NOMO-1 treated with dmso at 0.1 percent for 144 hours (cell line): ENCODE measurements at regions not wholly inside any gene's neighbourhood (a gene's known extent, or its start where the extent isn't known, plus 50 kb on each side); places are given as distances from the start of the nearest gene placed in this dataset.
A peak's percentile ranks its signal among the peaks of the same experiment; 100 is the strongest.

Experiments
- DNase-seq: peaks from one replicate; lab custom pipeline; 2025; ENCODE audit not compliant: unreplicated experiment; lab: John Stamatoyannopoulos, UW

DNA sequence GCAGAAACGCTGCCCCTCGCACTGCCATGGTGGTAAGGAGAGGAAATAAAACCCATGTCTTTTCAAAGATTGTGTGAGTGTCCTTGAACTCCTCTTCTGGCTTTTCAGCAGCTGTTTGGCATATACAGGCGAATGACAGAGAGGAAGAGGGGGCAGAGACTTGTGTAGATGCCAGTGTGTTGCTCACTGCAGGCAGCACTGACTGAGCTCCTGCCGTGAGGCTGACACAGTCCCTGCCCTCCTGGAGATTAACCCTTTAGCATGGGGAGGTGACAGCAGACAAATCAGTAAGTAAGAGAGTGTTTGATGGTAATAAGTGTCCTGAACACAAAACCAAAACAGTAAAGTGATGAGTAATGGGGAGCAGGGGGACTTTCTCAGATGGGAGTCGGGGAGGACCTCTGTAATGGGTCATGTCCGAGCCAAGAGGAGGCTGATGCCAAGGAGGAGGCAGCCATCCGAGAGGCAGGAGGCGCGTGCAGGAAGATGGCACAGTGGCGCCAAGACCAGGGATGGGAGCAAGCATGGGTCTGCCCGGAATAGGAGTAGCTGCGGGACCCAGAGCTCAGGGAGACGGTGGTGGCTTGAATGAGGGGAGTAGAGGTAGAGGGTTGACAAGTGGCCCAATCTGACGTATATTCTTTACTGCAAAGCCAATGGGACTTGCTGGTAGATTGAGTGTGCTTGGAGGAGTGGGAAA is 182.2 kb downstream of the FOXO1 start:
- DNase-seq, result no peak

DNA sequence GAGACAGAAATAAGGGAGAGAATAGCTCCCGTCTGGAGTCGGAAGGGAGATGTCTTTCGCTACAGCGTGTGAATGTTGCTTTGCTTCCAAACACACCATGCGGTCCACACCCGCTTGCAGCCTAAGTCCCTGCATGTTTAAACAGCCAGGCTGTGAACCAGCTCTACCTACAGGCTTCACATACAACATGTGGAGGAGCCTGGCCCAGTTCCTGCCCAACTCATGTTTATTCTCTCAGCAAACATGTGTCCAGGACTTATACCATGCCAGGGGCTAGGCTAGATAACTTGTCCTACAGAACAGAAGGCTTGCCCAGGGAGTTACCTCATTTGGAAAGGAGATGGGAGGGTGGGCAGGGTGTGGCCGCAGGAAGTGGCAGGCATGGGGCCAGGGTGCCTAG is 181.5 kb downstream of the FOXO1 start:
- no peak for DNase-seq

DNA sequence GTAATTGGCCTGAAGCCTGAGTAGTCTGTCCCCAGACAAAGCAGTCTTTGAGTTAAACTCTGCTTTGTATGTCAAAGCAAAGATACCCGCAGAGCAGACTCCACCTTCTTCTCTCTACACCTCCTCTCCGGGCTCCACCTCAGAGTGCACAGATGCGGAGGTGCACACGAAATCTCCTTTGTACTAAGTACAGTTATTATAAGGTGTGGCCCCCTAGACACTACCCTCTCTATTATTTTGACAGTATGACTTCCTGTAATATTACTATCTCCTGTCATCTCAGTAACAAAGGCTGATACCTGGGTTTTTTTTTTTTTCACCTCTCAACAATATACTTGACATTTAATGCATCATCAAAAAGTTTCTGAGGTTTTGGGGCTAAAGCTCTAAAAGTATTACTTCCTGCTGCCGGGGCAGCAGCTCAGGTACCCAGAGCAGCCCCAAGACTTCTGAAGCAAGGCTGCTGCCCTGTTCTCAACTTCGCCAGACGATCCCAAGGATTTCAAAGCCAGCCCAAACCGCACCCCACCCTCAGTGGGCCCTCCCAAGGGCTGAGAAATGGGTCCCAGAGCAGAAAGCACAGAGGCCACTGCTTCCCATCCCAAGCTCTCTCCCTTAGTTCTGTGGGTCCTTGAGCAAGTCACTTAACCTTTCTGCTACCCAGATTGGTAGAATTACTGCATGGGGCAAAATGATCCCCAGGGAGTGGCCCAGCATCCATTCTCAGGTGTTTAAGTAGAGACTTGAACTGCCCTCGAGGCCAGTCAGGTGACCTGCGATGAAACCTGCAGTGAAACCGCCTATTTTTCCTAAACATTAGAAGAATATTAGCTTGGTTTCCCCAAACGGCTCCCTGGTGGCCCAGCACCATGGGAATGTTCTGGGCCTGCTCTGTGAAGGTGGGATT is 180.6 kb downstream of the FOXO1 start:
- no peak for DNase-seq

DNA sequence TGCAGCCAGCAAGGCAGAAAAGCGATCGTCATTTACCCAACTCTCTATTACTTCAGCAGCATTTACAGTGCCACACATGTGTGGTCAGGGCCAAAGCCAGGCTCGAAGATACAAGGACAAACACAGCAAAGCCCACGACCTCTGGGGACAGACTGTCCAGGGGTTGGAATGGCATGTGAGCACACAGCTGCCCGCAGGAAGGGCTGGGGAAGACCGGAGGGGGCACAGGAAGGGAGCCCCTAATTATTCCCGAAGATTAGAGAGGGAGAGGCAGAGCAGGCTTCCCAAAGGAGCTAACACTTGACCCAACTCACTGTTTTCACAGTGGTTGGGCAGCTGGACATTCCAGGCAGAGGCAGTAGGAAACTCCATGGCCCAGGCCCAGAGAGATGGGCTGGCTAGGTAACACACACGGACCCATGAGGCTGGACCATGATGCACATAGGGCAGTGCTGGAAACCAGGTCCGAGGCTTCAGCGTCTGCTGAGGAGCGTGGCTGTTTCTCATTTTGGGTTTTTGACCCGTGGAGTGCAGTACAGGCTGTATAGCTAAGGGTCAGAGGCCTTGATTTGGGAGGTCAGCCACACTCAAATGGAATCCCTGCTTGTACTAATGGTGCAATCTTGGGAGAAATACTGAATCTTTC is 179.8 kb downstream of the FOXO1 start:
- DNase-seq, result no peak

DNA sequence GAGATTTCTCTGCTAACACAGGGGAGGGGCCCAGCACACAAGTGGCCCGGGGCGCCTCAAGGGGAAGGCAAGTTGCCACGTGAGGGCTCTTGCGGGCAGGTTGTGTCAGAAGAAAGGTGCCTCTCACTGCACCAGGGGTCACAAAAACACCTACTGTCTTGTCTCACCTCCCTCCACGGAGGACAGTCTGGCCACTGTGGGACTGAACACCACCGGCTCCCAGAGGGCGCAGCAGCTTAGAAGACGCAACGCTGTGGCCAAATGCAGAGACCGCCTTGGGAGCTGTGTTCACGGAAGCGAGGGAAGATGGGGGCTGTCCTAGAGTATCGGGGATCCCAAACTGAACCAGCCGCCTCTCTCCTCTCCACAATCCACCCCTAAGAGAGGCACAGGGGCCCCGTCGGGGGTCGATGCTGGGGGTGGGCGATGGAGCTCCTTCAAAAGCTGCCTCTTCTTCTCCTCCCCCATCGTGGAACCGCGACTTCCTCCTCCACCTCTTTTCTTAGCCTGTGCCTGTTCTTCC is 177.5 kb downstream of the FOXO1 start:
- DNase-seq, result no peak

DNA sequence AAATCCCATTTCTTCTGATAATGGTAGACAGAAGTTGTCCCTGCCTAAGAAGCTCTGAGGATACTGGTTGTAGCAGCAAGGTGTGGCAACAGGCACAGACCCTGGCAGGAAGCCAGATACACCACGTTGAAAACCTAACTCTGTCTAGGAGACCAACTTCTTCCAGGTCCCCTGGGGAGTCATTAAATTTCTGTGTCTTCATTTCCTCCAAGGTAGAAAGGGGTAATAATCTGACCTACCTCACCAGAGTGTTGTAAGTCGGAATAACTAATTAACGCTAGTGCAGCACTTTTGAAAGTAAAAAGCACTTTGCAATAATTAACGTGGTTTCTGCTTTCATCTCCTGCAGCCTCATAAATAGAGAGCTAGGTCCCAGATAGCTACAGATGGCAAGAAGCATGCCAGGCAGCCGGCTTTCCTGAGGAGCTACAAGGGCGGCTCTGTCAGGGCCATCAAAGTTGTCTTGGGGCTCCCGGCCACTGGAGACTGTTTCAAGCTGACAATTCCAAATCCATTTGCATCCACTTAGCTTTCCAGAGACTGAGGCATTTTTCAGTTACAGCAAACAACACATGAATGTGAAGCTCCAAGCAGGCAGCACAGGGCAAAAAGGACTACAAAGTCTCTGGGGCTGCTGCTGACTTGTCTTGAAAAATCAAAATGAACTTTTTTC is 176.2 kb downstream of the FOXO1 start:
- peak; percentile 5 for DNase-seq

DNA sequence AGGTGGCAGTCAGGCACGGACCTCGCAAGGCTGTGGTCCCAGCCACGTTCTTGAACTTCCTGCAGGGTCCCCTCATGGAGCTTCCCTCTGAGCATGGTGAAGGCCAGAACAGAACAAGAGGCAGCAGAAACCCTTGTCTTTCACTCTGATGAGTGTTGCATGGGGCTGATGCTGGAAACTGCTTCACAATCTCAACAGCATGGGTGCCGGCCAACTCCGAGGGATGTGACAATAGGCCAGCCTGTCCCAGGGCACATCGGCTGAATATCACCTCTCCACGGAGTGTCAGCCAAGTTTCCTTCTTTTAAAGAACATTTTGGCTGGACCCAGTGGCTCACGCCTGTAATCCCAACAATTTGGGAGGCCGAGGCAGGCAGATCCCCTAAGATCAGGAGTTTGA is 173.9 kb downstream of the FOXO1 start:
- DNase-seq, result no peak

DNA sequence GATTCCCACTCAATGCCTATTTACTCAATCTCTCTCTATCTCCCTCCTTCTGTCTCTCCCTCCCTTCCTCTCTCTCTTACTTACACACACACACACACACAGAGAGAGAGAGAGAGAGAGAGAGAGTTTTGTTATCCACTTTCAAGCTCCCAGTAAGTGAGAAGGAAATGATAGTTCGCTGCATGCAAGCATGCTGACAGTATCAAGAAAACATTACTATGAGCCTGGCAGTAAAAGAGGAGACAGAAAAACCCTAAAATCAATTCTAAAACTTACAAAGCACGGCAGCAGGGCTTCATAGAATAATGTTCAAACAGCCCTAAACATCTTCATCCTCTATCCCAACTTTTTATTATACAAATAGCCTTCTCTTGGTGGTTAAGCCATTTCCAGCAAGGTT is 171.9 kb downstream of the FOXO1 start:
- no peak for DNase-seq

DNA sequence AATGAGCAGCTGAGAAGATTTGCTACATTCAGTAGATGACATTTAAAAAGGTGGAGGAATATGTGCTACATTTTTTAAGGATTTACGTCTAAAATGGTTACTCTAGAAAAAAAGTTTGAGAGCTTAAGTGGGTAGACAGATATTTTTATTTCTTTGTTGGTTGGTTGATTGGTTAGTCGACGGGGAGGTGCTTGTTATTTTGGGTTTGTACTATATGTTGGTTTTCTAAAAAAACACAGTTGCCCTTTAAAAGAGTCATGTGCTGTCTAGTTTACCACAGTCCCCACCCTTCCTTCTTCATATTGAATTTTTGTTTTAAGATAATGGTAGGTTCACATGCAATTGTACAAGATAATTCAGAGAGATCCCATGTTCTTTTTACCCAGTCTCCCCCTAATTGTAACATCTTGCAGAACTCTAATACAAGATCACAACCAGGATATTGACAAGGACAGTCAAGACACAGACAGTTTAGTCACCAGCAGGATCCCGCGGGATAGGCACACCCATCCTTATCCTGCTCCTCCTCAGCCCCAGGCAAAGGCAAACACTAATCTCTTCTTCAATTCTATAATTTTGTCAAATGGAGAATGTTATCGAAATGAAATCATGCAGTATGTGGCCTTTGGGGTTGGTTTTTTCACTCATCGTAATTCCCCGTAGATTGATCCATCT is 171.4 kb downstream of the FOXO1 start:
- no peak for DNase-seq

DNA sequence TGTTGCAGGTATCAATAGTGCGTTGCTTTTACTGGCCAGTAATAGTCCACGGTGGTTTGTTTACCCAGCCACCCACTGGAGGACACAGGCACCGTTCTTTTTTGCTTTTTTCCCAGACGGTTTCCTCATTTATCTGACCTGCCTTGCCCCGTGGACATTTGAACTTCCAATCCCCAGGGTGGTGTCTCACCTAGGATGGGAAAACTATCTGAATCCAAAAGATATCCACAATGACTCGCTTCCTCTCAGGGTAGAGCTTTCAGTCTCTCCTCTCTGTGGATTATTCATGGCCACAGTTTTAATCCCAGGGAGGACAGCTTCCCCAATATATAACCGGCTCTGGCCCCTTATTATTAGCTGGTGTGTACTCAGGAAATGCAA is 170.8 kb downstream of the FOXO1 start:
- DNase-seq, result no peak

DNA sequence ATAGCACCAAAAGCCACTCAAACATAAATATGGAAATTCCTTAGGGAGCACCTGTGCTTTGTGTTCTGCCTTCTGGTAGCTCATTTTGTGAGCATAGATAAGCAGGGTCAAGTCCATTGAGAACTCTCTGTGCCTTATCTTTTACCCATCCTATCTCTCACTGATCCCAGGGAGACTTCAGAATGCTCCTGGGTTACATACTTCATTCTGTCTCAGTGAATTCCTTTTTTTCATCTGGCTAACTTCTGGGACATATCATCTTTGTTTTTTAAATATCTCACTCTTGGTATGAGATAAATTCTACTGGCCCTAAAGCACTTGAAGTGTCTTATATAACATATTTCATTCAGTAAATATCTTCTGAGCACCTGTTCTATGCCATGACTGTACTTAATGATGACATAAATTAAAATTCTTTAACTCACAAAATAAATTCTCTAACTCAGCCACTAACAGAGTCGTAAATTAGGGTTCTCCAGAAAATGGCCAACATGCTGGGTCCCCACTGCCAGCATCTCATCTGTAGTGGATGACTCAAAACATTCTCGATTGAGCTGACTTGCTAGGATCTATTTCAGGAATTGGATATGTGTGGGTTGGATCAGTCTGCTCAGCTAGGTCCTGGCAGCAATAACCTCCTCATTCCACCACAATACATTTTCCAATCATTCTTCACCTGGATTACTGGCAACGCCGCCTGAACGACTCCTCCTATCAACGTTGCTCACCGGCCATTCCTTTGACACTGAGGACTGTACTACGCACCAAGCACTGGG is 170.2 kb downstream of the FOXO1 start:
- no peak for DNase-seq

DNA sequence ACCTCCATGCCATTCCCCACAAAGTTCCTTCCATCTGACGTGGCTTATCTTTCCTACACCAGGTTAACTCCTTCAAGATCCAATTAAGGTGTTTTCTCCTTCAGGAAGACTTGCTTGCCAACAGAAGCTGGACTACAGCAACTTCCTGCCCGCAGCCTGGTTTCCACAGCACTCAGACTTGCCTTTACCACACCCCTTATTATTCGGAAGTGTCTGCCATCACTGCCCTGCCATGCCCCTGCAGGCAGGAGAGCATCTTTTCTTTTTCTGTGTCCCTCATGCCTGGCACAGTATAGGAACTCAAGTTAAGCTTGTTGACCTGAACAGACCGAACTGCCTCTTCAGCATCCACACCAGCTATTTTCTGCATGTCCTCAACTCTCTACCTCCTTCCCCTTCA is 168.0 kb downstream of the FOXO1 start:
- DNase-seq, result no peak

DNA sequence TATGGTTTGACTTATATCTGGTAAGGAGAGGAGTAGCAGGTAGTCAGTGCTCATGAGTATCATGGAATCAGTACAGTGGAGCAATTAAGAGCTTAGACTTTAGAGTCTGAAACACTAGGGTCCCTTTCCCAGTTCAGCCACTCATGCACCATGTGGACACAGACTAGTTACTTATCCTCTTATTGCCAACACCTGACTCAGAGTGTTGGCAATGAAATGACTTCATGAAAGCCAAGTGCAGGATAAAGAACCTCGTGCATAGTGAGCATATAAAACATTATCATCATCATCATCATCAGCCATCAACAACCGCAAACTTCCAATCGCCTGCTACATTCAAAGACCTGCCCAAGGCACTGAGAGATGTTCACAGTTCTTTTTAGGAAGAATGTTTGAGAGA is 164.2 kb downstream of the FOXO1 start:
- no peak for DNase-seq

DNA sequence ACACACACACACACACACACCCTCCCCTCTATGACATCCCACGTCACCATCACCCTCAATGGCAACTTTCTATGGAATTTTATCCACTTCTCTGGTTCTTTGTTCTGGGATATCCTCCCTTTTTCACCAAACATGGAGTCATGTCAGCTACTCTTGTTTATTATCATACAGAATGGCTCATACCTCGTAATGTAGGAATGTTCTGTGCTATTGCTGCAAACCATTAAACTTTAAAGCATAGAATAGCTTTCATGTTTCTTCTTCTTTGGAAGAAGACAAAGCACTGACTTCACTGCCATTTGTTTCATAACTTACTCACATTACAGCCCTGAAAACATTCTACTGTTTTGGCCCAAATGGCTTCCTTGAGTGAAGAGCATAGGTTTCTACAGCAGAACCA is 163.4 kb downstream of the FOXO1 start:
- no peak for DNase-seq

DNA sequence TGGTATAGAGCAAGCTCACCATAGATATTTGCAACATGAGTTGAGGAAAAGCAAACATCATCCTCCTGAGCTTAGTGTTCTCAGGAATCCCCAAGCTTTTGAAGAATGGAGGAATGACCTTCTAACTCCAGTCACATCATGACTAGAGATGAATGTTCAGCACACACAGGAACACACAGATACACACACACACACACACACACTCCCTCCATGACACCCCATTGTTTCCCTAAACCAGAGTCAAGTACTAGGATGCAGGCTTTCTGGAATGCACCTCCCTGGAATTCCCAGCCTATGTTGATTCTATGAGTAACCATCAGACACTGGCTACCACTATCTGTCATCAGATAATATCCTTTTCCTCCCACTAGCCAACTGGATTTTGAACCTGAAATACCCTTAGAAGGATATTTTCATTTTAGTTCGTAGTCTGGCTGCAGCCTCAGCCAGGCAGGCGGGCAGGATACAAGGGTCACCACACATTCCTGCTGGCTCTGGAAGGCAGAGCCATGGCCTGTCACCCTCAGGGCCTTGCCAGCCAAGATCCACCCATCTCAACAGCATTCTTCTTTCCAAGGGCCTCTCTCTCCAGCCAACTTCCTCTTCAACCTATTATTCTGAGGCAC is 162.4 kb downstream of the FOXO1 start:
- DNase-seq, result no peak

DNA sequence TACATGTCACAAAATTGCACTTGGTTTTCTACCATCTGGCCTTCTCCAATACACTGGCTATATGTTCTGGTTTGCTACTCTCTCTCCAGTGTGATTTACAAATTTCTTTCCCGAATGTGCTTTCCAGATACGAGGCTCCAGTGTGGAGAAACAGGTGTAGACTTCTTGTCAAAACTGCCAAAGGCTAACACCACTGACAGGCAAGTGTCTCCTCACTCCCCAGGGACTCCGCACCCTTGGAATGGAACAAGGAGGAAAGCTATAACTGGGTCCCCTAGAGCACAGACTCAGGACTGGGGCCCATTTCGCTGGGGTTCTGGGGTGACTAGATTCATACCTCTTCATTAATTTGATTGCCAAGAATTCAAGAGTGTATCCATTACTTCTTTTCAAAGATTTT is 161.8 kb downstream of the FOXO1 start:
- DNase-seq, result no peak

DNA sequence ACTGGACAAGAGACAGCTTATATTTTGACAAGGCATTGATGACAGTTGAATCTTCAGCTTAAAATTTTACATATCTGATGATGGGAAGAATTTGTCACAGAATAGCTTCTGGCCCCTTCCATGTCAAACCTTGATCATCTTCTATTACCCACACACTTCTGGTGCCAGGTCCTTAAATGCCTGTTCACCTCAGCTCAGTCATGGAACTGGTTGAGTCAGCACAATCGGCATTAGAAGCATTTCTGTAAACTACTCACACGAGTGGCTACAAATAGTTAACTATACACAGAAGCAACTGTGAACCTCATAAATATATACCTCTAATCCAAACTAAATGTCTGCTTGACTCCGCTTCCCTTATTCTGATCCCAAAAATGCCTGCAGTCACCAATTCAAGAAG is 161.2 kb downstream of the FOXO1 start:
- no peak for DNase-seq
